Activated CD4-positive, alpha-beta T cell treated with anti-CD3 and anti-CD28 coated beads, Interleukin-2, amount 50 U/mL, for 48 hours (primary cell): ENCODE measurements at regions not wholly inside any gene's neighbourhood (a gene's known extent, or its start where the extent isn't known, plus 50 kb on each side); places are given as distances from the start of the nearest gene placed in this dataset.
"Not testable (repeated sequence)": the region's sequence is repeated elsewhere in the genome, so short reads cannot be mapped to it uniquely, and the experiment has no call there.

ENCODE experiments used
- DNase-seq, 2 experiments: peaks; one replicate each; pipeline ENCODE4 v3.0.0-alpha.2; 2020

DNA sequence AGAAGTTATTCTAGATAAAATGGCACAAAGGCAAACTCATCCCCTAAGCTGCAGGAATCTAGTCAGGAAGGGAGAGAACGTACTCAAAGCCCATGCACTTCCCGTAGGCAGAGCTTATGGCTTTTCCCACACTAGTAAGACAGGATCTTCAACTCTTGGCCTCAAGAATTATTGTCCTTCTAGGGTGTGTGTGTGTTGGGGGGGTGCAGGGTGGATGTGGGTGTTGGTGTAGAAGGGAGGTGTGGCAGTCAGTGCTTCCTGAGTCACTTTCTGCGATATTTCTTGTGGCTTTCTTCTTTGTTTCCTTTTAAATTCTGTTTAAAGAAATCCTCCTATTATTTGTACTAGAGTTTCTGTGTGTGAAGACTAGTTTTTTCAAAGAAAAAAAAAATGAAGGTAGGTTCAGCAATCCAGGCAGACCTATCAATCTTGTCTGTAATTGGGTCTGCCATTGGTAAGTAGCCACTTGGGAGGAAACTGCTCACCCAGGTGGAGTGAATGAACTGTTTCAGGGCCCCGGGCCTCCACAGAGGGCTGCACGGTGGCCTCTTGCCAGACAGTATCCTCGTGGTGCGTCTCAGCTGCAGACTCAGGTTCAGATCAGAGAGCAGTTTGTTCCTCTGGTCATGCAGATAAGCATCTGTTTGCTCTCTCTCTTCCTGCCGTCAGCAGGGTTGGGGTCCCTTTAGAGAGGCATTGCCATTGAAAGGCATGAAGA is 131.9 kb downstream of the NPR3 start:
- DNase-seq, result no peak

DNA sequence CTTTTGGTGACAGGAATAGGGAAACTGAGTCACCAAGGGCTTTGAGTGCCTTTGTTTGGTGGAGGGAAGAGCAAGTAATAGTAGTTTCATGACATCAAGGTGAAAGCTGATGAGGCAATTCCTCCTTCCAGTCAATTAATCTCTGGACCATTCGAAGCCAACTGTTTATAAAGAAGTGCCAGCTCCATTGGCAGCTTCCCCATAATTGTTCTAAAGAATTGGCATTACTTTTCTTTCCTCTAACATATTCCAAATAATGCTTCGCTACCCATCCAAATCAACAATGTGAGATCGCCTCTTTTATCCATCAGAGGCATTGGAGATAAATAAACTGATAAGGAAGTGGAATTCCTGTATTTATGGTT is 132.4 kb downstream of the NPR3 start:
- no peak for DNase-seq

DNA sequence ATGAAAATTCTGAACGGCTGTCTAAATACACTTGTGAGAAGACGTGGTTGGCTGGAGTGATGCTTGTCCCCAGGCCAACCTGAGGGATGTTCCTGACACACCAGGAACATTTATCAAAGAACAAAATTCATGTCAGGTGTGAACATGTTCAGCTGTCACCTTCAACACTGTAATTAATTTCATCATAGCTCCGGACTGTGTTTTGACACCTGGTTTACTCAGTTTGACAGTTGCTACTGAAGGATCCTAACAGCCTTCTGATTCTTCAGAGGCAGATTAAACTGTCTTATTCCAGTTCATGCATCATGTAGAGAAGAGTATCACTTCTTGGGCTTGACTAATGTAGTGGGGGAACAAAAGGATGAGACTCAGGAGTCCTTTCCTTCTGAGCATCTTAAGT is 134.1 kb downstream of the NPR3 start:
- DNase-seq, result no peak

DNA sequence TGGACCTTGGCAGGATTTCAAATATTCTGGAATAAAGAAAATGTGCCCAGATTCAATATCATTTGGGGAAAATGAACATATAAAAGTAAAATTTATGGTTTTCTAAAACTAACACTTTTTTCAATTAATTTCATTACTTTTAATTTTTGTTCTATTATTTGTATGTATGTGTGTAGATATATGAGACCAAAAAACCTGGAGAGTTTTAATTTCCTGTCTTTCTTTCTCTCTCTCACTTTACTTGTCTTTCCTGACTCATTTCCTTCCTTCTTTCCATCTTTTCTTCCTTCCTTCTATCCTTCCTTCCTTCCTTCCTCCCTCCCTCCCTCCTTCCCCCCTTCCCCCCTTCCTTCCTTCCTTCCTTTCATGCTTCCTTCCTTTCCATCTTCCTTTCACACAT is 137.0 kb downstream of the NPR3 start:
- DNase-seq, result no peak

DNA sequence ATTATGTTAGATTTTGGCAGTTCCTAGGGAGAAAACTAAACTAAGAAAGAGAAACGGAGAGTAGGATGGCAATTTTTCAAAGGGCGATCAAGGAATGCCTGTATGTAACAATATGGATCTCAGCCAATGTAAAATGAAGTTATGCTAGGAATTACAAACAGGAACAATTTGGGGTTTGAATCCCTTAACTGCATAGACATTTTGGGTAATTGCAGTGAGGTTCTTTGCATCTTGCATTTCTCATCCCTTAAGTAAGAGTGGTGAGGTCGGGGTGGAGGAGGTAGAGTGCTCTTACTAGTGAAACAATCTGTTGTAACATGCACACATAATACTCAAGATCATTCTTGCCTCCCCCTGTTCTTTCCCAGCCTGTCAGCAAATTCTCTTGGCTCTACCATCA is 137.6 kb downstream of the NPR3 start:
- DNase-seq, result no peak

DNA sequence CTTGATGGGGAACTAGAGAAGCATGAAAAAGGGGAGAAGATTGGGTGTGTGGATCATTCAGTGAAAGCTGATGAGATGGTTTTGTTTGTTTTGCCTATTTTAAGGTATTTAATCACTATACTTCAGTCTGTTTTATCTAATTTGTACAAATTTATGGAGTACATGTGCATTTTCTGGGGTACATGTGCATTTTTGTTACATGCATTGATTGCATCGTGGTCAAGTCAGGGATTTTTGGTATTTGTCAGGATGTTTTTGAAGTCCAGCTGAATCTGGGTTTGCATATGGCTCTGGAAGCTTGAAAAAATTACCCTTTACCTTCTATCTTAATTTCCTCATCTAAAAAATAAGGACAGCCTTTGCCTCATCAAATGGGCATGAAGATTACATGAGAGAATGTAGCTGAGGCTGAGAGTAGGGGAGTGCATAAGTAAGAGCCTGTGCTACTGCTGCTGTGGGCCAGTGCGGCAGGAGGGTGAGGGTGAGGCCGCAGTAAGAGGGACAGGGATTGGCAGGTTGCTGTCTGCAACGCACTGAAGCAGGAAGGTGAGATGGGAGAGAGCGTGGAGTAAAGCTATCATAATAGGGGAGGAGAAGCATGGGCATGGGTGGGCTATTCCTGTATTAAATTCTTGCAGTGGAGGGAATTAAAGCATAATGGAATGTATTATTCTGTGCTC is 139.8 kb downstream of the NPR3 start:
- DNase-seq, result no peak

DNA sequence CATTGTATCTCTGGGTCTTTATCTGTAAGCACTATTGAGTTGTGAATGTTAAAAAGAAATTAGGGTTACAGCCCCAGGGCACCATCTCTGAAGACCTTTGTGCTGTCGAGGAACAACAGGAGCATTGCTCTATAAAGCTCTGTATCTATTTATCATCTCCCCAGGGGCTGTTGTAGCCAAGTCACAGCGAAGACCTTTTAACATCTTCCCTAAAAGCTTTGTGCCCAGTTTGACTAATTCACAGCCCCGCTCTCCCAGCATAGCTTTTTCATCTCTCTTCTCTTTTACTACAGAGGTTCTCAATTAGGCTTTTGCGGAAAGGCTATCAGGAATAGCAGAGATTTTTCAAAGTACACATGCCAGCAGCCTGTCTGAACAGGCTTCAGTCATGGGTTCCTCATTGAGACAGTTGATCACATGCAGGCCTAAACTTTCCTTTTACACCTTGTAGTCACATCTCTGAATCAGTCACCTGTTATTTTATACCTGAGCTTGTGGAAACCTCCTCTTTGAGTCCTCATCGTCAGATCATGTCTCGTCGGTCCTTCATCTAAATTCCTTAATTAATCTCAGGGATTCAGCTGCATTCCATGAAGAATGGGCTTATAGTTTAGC is 140.5 kb downstream of the NPR3 start:
- no peak for DNase-seq

DNA sequence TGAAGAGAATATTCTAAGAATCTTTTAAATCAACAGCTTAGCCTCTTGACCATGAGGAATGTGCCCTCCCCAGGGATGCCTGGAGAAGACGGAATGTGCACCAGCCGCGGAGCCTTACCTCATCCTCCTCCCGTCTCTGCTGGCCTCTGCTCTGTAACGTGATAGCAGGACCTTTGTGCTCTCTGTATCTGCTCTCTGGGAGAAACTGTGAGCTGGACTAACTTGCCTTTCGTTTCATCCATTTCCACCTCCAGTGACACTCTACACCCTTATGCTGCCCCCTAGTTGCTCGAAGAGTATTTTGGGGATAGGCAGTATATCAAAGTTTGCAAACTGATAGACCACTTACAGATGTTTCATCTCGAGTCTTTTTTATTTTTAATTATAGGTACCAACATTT is 141.4 kb downstream of the NPR3 start:
- DNase-seq, result no peak

DNA sequence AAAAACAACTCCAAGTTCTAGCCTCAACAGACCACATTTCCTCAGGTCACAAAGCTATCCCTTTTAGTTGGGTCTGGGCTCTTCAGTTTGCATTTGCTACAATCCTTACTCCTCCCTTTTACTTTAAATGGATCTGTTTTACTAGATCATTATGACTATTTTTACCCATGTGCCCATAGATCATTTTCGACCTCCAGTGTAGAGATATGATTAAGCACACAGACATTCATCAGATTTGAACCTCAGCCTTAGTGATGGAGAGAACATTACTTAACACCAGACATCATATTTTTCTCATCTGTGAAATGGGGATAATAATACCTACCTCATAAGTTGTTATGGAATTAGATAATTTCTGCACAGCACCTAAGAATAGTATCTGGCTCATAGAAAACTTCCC is 141.9 kb downstream of the NPR3 start:
- DNase-seq, result no peak

DNA sequence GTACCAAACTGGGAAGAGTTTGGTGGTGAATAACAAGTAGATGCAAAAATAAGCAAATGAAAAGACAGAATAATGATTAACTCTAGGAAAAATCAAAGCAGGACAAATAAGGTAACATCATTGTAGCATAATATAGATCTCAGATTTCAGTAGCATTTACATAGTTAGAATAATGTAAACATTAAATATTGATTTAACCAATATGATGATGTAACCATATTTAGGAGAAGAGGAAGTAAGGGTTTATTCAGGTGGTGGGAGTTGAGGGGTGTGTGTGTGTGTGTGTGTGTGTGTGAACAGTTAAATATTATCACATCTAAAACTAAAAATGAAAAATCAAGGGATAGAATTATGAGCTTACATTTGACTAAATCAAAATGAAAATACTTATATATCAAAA is 143.4 kb downstream of the NPR3 start:
- no peak for DNase-seq

DNA sequence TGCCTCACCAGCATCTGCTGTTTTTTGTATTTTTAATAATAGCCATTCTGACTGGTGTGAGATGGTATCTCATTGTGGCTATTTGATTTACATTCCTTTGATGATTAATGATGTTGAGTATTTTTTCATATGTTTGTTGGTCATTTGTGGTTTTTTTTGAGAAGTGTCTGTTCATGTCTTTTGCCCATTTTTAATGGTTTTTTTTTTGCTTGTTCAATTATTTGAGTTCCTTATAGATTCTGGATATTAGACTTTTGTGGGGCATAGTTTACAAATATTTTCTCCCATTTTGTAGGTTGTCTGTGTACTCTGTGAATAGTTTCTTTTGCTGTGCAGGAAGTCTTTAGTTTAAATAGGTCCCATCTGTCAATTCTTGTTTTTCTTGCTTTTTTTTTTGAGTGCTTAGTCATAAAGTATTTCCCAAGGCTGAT is 148.1 kb downstream of the NPR3 start:
- no peak for DNase-seq

DNA sequence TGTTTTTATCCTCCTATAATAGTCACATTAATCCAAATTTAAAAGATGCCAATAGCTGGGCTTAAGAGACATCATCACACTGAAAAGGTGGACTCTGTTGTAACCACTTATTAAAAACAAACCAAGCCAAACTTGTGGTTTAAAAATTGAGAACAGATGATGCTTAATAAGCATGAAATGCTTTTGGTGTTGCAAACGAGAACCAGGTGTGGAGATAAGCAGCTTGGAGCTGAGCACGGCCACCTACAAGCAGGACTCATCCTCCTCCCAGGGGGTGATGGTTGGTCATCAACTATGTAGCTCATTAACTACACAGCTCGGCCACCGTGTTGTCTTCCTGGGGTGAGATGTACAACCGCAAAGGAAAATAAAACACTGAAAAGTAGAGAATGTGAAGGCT is 154.4 kb downstream of the NPR3 start:
- DNase-seq, result no peak

DNA sequence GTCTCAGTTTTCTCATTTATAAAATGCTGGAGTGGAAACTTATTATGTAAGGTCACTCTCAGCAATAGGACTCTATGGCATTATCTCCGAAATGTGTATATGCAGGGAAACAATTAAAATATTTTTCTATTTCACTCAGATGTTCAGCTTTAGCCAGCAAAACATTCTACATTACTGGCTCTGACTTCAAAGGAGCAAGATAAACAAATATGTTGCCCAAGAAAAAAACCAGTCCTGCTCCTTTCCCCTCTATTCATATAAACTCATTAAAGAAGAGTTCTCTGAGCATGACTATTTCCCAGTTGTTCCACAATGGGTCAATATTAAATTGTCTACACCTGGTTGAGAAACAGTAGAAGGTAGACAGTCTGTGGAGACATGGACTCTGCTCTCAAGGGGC is 155.0 kb downstream of the NPR3 start:
- DNase-seq, result no peak

DNA sequence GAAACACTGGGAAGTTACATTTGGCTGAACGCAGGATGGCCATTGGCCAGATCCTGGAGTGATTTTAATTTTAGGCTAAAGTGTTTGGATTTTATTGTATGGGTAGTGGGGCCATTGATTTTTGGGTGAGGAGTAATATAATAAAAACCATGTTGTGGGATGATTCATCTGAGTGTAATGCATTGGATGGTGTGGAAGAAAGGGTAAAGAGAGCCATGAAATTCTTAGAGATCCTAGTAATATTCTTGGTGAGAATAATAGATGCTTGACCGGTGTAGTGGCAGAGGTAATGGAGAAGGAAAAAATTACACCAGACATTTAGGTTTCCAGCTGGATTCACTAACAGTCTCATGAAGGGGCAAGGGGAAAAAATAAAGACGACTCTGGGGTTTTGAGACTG is 158.1 kb downstream of the NPR3 start:
- DNase-seq, result no peak

DNA sequence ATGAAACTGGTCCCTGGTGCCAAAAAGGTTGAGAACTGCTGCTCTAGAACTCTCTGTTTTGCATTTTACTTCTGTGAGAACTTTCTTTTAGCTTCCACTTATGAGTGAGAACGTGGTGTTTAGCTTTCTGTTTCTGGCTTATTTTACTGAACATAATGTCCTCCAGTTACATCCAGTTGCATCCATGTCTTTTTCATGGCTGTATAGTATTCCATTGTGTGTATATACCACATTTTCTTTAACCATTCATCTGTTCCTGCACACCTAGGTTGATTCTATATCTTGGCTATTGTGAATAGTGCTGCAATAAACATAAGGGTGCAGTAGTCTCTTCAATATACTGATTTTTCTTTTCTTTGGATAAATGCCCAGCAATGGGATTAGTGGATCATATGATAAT is 165.7 kb downstream of the NPR3 start:
- no peak for DNase-seq

DNA sequence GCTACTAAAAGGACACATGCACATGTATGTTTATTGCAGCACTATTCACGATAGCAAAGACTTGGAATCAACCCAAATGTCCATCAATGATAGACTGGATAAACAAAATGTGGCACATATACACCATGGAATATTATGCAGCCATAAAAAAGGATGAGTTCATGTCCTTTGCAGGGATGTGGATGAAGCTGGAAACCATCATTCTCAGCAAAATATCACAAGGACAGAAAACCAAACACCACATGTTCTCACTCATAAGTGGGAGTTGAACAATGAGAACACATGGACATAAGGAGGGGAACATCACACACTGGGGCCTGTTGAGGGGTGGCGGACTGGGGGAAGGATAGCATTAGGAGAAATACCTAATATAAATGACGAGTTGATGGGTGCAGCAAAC is 168.2 kb downstream of the NPR3 start:
- DNase-seq, result not testable (repeated sequence)

DNA sequence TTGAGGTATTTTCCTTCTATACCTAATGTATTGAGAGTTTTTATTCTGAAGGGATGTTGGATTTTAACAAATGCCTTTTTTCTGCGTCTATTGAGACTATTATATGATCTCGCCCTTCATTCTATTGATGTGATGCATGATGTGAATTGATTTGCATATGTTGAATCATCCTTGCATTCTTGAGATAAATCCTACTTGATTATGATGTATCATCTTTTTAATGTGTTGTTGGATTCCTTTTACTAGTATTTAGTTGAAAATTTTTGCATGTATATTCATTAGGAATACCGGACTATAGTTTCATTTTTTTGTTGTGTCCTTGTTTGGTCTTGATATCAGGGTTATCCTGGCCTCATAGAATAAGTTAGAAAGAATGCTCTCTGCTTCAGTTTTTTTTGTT is 169.7 kb downstream of the NPR3 start:
- DNase-seq, result no peak

DNA sequence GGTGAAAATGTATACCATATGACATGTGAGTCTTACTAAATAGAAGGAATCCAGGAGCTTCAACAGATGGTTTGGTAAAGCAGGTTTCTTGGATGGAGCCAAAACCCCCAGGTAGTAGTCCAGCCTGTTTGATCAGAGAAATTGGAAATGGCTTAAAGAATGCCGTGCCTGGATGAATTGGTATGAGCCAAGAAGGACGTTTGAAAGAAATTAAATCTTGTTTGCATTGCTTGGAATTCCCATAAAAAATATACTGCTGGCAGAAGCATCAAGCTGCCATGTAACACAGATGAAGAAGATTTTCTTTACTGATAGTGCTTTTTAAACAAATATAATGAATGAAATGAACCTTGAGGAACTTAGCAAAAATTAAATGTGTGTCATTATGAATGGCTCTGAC is 176.3 kb downstream of the NPR3 start:
- DNase-seq, result no peak

DNA sequence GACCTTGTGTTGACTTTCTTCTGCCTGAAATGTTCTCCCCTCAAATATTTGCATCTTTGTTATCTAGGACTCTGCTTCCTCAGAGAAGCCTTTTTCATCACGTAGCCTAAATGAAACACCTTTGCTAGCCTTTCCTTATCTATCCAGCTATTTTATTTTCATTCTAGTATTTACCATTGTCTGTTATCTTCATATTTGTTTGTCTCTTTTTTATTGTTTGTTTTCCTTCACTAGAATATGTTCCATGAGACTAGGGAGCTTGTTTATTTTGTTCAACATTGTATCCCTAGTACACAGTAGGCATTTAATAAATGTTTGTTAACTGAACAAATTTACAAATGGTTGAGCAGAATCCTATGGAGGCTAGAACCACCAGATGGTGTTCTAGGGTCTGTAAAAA is 178.0 kb downstream of the NPR3 start:
- DNase-seq, result no peak

DNA sequence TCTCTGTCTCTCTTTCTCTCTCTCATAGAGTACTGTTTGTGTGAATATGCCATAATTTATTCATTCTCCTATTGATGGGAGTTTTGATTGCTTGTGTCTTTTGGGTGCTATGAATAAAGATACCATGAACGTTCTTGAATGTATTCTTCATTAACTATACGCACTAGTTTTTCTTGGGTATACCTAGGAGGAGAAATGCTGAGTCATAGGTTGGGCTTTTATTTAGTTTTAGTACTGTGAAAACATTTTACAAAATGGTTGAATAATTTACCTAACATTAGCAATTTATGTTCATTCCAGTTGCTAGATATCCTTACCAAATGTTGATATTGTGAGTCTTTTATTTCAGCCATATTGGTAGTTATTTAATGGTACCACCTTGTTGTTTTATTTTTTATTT is 192.5 kb downstream of the NPR3 start:
- DNase-seq, result no peak

DNA sequence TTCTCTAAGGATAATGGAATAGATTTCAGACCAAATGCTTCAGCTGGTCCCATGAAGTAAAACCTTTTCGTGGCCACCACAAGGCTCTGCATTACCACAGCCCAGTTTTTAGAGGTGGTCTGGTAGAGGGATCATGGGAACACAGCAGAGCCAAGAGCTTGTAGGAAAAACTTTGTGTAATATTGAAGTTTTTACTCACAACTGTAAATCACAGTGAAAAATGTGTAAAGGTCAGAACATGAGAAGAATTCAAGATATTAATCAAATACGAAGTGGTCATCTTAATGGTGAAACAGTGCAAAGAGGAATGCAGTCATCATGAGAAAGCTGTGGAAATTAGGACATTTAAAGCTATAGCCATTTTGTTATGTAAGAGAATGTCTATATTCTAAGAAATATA is 197.5 kb downstream of the NPR3 start:
- no peak for DNase-seq

DNA sequence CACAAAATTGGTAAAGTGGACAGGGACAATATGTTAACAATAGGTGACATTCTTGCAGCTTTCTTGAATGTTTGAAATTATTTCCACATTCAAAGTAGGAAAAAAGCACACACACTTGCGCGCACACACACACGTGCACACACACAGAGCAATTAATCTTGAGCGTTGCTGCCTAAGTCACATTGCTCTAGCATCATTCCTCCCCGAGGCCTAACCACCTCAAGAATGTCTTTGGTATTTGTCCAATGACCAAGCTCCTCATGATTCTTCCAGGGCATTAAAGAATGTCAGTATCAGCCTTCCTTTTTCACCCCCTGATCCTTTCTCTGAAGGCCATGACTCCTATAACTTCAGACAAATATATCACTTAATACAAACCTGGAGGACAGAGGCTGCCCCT is 198.1 kb downstream of the NPR3 start:
- no peak for DNase-seq

DNA sequence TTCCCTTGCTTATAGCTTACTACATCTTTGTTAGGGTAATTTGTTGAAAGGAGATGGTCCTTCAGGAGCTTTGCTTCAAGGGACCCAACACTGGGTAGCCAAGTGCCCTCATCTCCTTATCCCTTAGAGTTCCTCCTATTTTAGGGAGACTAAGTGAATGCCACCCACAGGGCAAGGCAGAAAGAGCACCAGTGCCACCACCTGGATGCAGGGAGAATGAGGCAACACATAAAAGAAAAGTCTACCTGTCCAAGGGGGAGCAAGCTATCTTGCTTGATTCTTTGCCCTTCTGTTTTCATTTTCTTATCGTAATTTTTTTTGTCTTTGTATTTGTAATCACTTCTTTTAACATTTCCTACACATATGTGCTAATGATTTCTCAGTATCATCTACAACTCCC is 205.5 kb downstream of the NPR3 start:
- no peak for DNase-seq

DNA sequence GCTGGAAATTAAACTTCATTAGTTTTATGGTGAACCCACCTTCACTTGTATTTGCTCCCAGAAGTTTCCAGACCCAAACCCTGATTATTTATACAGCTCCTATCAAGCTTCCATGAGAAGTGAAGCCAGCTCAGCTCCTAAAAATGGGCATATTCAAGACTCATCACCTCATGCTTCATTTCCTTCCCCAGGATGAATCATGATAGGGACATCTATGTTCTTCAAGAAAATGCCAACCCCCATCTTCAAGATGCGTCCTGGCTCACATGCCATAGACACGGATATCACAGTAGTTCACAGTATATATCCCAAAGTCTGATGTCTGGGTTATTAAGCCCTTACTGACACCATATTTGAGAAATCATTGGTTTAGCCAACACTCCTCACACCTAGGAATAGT is 217.6 kb downstream of the NPR3 start:
- no peak for DNase-seq

DNA sequence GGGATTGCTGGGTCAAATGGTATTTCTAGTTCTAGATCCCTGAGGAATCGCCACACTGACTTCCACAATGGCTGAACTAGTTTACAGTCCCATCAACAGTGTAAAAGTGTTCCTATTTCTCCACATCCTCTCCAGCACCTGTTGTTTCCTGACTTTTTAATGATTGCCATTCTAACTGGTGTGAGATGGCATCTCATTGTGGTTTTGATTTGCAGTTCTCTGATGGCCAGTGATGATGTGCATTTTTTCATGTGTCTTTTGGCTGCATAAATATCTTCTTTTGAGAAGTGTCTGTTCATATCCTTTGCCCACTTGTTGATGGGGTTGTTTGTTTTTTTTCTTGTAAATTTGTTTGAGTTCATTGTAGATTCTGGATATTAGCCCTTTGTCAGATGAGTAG is 220.3 kb downstream of the NPR3 start:
- not testable (repeated sequence) for DNase-seq
